ENCODE measurements at regions not wholly inside any gene's neighbourhood (a gene's known extent, or its start where the extent isn't known, plus 50 kb on each side); places are given as distances from the start of the nearest gene placed in this dataset.

DNA sequence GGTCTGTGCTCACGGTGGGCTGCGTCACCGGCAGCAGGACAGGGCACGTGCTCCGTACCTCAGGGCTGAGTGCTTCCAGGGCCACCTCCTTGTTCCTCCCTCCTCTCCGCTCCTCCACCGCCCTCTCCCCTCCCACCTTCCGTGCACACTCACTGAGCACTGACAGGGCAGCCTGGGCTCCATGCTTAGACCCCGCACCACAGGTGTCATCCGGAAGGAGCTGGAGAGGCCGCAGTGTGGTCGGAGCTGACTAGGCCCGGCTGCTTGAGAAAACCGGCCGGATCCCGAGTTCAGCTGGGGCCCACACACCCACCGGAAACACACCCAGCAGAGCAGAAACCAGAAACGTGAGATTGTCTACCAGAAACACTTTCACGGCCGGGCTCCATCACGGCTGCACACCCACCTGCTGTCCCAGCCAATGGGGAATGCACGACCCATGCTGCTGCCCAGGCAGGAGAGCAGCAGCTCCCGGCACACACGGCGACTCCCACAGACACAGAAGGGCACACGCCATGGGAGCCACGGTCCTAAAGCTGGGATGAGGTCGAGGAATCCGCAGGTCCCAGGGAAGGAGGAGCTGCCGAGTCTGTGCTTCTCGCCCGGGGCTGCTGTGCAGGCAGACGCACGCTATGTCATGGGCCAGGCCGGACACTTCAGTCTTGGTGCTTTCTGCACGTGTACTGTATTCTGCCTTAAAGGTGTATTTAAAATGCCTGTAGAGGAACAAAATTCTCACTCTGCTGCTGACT, 55.0 kb upstream of the ZNF469 start:
- TF ChIP-seq, protein P1, sequence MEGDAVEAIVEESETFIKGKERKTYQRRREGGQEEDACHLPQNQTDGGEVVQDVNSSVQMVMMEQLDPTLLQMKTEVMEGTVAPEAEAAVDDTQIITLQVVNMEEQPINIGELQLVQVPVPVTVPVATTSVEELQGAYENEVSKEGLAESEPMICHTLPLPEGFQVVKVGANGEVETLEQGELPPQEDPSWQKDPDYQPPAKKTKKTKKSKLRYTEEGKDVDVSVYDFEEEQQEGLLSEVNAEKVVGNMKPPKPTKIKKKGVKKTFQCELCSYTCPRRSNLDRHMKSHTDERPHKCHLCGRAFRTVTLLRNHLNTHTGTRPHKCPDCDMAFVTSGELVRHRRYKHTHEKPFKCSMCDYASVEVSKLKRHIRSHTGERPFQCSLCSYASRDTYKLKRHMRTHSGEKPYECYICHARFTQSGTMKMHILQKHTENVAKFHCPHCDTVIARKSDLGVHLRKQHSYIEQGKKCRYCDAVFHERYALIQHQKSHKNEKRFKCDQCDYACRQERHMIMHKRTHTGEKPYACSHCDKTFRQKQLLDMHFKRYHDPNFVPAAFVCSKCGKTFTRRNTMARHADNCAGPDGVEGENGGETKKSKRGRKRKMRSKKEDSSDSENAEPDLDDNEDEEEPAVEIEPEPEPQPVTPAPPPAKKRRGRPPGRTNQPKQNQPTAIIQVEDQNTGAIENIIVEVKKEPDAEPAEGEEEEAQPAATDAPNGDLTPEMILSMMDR (IDR thresholded peaks at IDR 0.05; ENCODE audit: insufficient read depth, low read length), result no peak
- no peak for TF ChIP-seq POLR2AphosphoS5 (IDR thresholded peaks at IDR 0.05; ENCODE audit: low read depth)
